Ureter (tissue), 1 donor: ENCODE measurements at regions not wholly inside any gene's neighbourhood (a gene's known extent, or its start where the extent isn't known, plus 50 kb on each side); places are given as distances from the start of the nearest gene placed in this dataset.
"Not testable (repeated sequence)": the region's sequence is repeated elsewhere in the genome, so short reads cannot be mapped to it uniquely, and the experiment has no call there.

Source experiments
- DNase-seq: peaks from one replicate; pipeline ENCODE4 v3.0.0-alpha.2; 2020; ENCODE audit warnings: low spot score
- donor health status: DM: yes; HTN: yes; CAD: no.

DNA sequence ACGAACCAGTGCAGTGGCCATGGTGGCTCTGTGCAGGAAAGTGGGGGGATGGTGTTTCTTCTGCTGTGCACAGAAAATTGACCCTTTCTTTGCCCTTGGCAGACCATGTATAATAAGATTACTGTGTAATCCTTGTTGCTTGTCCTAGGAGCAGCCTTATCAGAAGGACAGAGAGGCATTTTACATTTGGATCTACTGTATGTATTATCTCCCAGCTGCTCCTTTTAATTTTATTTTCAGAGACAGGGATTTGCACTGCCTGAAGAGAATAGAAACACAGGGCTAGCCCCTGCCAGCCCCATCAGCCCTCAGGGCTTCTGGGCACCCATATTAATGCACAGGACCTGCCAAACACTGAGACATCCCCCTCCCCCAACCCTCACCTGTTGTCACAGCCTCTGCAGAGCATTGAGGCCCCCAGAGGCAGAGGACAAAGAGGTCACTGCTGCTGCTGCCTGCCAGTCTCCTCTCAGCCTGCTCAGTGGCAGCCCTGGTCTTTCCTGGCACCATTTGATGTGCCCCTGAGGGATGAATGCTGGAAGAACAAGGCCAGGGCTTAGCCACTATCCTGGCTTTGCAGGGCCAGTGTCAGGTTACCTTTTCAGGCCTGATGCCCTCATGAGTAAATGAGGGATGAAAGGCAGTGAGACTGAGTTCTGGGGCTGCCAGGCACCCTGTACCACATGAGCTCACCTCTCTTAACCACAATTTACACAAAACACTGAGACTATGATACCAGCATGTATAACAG lies 533.4 kb downstream of the NTRK3 start:
- DNase-seq, result no peak

DNA sequence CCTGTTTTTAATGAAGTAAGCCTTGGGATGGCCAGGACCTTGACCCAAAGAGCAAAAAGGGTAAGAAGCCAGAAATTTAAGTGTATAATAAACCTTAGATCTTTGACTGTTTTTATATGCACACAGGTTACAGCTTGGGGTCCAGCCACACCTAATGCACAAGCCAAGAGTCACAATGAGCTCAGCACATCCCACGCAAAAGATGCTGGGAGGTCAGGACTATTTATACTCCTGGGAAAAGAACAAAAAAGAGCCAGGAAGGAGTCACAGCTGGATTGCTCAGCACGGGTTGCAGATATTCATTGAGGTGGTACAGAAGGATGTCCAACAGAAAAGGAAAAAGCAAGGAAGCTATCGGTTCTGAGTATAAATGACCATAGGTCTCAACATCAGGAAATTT lies 536.3 kb downstream of the NTRK3 start:
- no peak for DNase-seq

DNA sequence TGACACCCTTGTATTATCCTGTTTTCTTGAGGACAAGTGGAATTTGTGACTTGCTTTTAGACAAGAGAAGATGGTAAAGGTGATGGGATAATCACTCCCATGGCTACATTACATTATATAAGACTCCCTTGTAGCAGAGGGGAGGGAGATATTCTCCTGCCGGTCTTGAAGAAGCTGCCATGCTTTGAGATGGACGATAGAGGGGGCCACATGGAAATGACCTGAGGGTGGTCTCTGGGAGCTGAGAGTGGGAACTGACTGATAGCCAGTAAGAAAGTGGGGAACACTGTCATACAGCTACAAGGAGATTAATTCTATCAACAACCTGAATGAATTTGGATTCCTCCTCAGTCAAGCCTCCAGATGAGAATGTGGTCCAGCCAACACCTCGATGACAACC lies 540.1 kb downstream of the NTRK3 start:
- DNase-seq, result no peak

DNA sequence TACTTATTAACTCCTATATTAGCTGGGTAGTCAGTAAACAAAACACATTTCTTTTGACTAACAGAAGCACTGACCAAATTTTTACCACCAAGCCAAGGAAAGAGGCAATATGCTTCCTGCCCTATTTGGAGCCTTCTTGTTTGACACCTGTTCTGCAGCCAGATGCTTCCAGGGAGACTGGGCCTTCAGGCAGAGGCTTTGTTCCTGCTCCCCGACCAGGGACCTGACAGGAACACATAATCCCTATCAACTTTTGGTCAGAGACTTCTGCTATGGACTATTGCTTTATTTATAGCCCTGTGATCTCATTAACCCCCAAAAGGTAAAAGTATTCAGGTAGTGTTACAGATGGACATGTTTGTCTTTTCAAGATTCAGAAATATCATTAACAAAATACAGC lies 541.3 kb downstream of the NTRK3 start:
- DNase-seq, result no peak

DNA sequence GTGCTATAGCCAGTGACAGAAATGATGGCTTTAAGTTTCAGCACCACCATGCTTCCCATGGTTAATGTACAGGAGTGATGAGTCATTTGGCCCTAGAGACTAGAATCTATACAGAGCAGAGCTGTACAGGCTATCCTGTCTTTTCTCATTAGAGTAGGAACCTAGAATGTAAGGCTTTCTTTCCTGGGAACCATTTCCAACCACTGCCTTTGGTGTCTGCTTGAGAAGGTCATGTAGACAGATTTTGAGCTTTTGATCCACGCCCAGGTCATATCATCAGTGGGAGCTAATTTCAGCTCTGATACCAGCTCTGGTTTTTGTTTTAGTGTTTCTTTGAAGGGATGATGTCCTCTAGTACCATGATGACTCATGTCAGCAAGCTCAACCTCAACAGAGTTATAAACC lies 543.1 kb downstream of the NTRK3 start:
- no peak for DNase-seq

DNA sequence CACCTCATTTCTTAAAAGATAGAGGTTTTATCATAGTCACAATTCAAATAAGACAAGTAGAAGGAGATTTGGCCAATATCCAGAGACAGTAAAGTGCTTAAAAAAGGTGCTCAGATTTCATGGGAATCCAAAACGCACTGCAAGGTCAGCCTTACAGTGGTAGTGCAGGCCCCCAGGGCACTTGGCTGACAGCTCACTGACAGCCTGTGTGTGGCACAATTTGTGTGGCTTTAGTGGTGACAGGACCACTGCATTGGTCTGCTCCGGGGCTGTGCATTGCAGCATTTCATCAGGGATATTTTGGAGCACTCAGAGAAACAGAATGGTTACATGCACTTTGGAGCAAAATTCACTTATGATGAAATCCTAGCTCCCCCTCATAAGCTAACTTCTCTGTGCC lies 544.3 kb downstream of the NTRK3 start:
- no peak for DNase-seq

DNA sequence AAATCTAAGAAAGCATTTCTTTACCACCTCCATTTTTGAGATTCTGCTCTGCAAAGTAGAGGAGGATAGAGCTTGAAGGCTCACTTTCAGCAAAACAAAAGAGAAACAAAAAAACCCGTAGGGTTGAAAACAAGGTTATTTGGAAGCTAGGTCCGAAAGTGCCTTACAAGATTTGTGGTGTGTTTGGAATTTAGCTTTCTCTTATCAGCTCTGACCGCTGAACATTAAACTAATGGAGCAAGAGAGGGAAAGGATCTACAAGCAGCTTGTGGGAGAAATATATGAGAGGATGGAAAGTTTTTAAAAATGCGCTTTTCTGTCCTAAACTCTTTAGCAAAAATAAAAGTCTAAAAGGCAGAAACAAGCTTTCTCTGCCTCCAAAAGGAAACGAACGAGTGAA lies 545.5 kb downstream of the NTRK3 start:
- no peak for DNase-seq

DNA sequence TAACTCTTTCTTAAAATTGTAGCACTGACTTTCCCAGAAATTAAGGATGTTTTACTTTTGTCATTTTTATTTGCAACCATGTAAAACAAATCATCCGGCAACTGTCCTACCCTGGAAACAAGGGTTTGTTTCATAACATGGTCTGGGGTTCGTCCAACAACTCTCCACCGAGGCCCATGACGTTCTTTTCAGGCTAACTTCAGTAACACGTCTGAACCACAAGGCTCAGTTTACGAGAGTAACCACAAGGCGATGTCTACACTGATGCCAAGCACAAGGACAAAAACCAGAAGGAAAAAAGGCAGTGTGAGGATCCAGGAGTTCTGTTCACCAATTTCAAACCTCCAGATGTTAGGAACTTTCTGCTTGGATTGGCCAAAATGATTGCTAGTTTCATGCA lies 546.1 kb downstream of the NTRK3 start:
- DNase-seq, result peak; percentile 59

DNA sequence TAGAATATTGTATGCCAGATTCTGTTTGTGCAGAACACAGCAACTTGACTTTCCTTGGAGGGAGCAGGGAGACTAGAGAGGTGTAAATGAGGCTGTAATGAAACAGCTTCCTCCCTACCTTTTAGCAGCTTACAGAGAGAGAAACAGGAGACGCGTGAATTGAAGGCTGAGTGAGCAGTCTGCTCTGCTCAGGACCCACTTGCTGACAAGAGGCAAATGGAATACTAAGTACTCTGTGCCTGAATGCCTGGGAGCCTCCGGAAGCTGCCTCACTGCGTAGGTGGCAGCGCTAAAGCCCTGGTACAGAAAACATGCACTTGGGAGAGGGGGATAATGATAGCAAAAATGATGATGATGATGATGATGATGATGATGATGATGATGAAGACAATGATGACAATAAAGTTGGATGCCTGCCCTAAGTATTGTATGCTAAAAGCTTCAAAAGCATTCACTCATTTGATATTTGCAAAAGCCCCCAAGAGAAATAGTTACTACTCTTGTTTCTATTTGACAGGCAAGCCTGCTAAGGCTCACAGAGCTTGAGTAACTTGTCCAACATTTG lies 548.9 kb downstream of the NTRK3 start:
- DNase-seq, result no peak

DNA sequence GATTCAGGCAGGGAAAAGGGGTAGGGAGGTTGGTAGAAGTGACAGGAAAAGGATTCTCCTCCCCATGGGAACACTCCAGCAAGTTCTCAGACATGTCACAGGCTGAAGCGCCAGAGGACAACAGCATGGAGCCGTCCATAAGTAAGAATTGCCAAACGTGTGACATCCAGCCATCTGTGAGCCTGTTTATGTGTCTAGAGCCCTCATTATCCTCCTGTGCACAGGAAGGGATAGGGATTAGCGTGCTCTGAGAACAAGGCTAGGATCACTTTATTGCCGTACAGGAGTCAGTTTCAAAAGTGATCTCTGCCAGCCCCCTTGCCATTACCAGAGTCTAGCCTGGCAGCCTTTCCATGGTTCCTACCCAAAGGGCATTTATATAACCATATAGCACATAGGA lies 549.5 kb downstream of the NTRK3 start:
- no peak for DNase-seq

DNA sequence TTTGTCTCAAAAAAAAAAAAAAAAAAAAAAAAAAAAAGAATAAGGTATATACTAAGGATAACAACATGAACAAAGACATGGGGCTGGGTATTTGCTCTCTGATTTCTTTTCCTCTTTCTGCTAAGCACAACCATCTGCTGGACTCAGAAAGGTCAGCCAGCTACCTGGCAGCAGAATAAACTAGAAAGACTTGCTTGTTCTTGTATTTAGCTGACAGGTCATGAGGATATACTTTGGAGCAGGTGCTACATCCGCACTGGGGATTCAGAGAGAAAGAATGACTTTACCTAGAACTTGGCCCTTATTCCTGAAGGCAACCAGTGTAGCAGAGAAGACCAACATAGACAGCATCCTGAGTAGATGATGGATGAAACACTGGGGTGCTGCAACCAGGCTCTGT lies 550.5 kb downstream of the NTRK3 start:
- DNase-seq, result no peak

DNA sequence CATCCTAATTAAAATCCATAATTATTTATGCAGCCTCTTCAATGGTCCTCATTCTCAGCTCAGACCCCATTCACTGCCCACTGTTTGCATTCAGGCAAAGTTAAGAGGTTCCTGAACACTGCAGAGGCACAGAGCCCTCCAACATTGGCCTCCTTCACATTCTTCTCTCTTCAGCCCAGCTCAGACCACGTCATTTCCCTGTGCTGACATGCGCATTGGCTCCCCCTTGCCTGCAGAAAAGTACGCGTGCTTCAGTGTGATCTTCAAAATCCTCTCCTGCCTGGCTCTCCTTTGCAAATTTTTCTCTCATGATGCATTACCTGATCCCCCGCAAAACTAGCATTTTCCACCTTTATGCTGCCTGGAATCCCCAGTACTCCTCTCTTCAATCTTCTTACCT lies 552.3 kb downstream of the NTRK3 start:
- no peak for DNase-seq

DNA sequence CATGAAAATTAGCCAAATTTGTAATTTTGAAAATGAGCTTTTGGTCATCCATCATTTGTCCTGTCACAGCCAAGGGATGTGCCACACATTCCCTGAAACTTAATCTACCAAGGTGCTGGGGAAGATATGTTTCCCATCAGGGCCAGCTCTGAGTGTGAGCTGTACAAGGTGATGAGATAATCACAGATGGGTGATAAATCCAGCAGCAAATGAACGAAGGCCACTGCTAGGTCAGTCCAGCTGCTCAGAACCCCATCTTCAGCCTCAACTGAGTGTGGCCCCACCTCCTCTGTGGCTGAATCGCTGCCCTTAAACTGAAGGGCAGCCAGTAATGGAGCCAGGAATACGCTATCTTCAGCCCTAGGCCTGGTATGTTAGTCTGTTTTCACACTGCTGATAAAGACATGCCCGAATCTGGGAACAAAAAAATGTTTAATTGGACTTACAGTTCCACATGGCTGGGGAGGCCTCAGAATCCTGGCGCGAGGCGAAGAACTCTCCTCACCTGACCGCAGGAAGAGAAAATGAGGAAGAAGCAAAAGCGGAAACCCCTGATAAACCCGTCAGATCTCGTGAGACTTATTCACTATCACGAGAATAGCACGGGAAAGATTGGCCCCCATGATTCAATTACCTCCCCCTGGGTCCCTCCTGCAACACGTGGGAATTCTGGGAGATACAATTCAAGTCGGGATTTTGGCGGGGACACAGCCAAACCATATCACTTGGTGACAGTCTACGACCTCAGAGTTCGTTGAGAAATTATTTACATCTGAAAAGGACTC lies 553.0 kb downstream of the NTRK3 start:
- no peak for DNase-seq

DNA sequence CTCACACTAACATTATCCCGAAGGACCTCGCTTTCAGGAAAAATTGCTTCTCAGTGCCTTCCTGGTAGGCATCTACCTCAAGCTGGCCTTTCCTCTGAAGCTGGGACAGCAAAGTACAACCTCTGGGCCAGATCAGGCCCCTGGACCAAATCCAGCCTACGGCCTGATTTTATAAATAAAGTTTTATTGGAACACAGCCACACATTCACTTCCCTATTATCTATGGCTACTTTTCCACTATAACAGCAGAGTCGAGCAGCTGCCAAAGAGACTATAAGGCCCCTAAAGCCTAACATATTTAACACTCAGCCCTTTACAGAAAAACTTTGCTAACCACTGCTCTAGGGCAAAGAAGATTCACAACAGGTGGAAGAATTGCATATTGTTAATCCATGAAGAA lies 554.3 kb downstream of the NTRK3 start:
- DNase-seq, result no peak

DNA sequence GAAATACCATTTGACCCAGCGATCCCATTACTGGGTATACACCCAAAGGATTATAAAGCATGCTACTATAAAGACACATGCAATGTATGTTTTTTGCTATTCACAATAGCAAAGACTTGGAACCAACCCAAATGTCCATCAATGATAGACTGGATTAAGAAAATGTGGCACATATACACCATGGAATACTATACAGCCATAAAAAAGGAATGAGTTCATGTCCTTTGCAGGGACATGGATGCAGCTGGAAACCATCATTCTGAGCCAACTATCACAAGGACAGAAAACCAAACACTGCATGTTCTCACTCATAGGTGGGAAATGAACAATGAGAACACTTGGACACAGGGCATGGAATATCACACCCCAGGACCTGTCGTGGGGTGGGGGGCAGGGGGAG lies 558.1 kb downstream of the NTRK3 start:
- DNase-seq, result not testable (repeated sequence)

DNA sequence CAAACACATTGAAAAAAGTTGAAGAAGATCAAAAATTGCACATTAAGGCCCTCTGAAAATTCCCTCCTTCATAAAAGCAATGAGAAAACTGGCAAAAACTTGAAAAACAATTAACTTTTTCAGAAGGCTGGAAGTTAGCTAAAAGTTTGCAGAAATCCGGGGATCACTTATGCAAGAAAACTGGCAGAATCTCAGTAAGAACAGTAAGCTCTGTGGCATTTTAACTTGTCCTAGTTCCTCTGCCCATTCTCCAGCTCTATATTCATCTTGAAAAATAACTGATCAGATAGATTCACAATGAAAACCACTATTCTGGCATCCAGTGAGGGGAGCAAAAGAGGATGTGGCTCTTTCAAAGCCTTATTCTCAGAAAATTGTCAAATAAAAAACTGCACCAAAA lies 566.8 kb downstream of the NTRK3 start:
- no peak for DNase-seq

DNA sequence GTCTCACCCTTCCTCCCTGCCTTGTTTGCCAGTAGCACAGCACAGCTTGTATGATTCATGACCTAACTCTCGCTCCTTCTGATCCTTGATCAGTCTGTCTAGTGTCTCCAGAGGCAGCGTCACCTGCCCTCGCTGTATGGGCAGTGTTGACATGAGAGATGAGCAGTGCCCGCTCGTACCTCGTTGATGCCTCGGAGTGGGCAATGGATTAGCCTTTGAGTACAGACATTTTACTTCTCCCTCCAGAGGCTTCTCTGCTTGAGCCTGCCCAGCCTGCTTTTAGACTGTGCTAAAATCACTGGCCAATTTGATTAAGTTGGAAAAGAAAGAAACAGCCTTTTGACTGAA lies 569.0 kb downstream of the NTRK3 start:
- no peak for DNase-seq

DNA sequence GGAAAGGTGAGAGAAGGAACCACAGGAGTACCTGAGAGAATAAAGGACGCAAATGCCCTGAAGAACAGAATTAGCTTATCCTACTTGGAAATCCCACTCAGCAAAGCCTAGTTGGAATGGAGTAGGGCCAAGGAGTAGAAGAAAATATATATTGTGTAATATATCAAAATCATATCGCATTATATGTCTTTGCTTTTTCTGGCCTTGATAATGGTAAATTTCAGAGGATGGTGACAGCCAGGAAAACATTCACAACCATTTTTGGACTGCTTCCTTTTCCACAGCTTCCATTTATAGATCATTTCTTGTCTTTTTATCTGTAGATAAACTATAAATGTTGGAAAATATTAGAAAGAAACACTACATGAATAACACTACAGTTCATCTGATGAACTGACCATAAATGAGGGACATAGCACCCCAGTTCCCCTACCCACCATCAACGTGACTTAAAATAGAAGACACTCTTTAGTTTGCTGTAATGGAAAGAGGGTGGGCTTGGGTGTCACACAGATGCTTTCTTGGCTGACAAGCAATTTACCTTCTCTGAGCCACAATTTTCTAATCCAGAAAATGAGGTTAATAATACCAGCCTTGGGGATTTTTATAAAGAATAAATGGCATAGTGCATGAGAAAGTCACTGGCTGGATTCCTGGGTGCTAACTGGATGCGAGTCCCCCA lies 569.6 kb downstream of the NTRK3 start:
- no peak for DNase-seq

DNA sequence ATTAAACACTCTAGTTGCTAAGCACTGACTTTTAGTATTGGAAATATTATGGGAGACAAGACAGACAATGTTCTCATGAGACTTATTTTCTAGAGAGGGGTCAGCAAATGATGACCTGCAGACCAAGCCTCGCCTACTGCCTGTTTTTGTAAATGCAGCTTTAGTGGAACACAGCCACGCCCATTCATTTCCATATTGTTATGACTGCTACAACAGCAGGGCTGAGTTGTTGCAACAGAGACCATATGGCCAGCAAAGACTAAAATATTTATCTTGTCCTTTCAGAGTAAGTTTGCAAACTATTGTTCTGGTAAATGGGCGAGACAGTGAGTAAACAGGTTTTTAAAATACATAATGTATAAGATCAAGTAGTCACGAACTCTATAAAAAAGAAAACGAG lies 570.2 kb downstream of the NTRK3 start:
- DNase-seq, result no peak

DNA sequence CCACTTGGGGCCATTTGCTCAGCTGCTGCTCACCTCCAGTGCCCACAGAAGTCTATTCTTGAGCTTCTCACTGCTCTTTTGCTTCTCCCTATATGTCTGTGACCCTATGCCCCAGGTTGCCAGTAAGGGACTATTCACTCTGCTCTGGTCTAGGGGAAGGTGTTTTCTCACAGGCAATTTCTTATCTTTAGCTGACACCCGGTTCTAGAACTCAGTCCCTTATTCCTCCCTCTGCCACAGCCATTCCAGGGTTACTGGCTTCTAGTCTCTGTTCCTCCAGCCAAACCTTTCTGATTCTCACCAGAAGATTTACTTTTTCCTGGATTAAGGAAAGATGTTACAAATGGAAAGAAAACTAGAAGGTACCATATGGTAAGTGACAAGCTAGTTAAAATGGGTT lies 574.0 kb downstream of the NTRK3 start:
- no peak for DNase-seq

DNA sequence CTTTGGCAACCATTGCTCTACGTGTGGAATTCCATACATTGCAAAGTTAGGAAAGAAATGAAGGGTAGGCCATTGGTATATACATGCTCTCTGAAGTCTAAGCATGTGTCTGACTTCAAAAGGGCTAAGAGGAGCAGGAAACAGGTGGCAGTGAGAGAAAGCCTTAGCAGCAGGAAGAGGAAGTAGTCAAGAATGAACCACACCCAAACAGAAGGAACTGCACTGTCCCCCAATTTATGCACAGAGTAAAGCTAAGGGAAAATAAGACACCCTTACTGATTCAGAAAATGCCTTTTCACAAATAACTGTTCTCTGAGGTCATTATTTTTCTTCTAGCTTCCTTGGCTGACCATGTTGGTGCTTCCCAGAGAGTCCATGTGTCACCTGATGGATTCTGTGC lies 575.4 kb downstream of the NTRK3 start:
- no peak for DNase-seq

DNA sequence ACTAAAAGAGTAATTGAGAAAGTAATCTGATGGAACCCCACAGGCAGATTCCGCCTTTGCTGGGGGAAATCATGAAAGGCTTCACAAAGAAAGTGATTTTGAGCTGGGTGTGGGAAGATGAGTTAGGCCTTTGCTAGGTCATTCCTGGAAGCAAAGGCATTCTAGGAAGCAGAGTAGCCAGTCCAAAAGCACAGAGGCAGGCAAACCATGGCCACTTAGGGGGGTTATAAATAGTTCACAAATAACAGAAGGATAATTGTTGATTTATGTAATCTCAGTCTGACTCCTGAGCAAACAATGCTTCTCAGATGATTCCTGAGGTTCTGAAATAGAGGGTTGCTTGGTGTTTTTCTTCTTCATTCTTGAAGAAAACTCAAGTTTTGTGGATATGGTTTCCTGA lies 576.3 kb downstream of the NTRK3 start:
- DNase-seq, result no peak

DNA sequence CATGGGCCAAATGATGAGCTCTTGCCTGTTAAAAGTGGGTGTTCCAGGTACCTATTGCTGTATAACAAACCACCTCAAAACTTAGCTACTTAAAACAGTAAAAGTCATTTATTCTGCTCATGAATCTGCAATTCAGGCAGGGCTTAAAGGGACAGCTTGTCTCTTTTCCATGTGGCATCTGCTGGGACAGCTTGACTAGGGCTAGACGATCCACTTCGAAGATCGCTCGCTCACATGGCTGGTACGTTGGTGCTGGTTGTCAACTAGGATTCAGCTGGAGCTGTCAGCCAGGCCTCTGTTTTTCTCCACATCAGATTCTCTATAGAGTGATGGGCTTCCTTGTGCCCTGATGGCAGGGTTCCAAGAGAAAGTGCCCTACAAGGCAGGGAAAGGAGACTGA lies 581.3 kb downstream of the NTRK3 start:
- no peak for DNase-seq
